GM12892 (cell line): ENCODE measurements at regions not wholly inside any gene's neighbourhood (a gene's known extent, or its start where the extent isn't known, plus 50 kb on each side); places are given as distances from the start of the nearest gene placed in this dataset.

Source experiments
- POLR2A ChIP-seq: IDR thresholded peaks from 2 replicates; pipeline ENCODE4 v1.6.1; 2011; ENCODE audit warnings: low read depth, low read length, control low read depth
- POLR2AphosphoS5 ChIP-seq: IDR thresholded peaks from 2 replicates; pipeline ENCODE4 v1.6.1; 2011; ENCODE audit warnings: low read depth, low read length, control low read depth

- TF ChIP-seq POLR2A (no peak), POLR2AphosphoS5 (no peak)
These were observed 80.3 kb upstream of the PWP1 start for GRCh38 chr12:107605293-107605692.
